OCI-LY7 (cell line): ENCODE measurements at regions not wholly inside any gene's neighbourhood (a gene's known extent, or its start where the extent isn't known, plus 50 kb on each side); places are given as distances from the start of the nearest gene placed in this dataset.

Experiments
- BruUV-seq: library from RNA; stranded (reverse); fragments of 400-500 nt; replicated peaks from 2 replicates; lab custom pipeline; 2021; lab: Mats Ljungman, UMichigan
- CTCF ChIA-PET: fragments of 300-600 bp; sonication (Branson Sonifier 250); formaldehyde crosslinking; loops from one replicate; lab custom pipeline; 2022; ENCODE audit warnings: antibody characterized with exemption; ENCODE audit not compliant: unreplicated experiment; lab: Charles Lee
- POLR2A ChIA-PET: fragments of 300-600 bp; sonication (Branson Sonifier 250); formaldehyde crosslinking; loops from one replicate; lab custom pipeline; 2022; ENCODE audit warnings: antibody characterized with exemption; lab: Charles Lee
- DNase-seq: peaks from one replicate; pipeline ENCODE4 v3.0.0-alpha.2; 2015; ENCODE audit warnings: low spot score
- H2AFZ ChIP-seq: fragments of 200-600 bp; sonication (generic), shearing (Covaris generic); 2 replicates; pipeline ENCODE4 v1.6.1; 2014; ENCODE audit warnings: mild to moderate bottlenecking, antibody characterized with exemption, low read length, moderate library complexity
- H3K27ac ChIP-seq: fragments of 200-600 bp; sonication (generic); 2 replicates; pipeline ENCODE4 v1.5.1; 2014; ENCODE audit warnings: mixed run types, low read depth, mild to moderate bottlenecking, moderate library complexity, low read length, inconsistent platforms; ENCODE audit not compliant: poor library complexity, severe bottlenecking
- H3K36me3 ChIP-seq: fragments of 200-600 bp; sonication (generic); 2 replicates; pipeline ENCODE4 v1.6.1; 2014; ENCODE audit warnings: mild to moderate bottlenecking, antibody characterized with exemption, low read length, moderate library complexity, mixed read lengths; ENCODE audit not compliant: insufficient read depth
- H3K4me1 ChIP-seq: fragments of 200-600 bp; sonication (generic); 2 replicates; pipeline ENCODE4 v1.5.1; 2014; ENCODE audit warnings: mild to moderate bottlenecking, low read length; ENCODE audit not compliant: insufficient read depth, poor library complexity, severe bottlenecking
- H3K4me2 ChIP-seq: fragments of 200-600 bp; sonication (generic); 2 replicates; pipeline ENCODE4 v1.6.1; 2014; ENCODE audit warnings: mild to moderate bottlenecking, low read length
- H3K4me3 ChIP-seq: fragments of 200-600 bp; sonication (generic); 2 replicates; pipeline ENCODE4 v1.5.1; 2014; ENCODE audit warnings: mild to moderate bottlenecking, low read depth, low read length; ENCODE audit not compliant: poor library complexity, severe bottlenecking
- H3K79me2 ChIP-seq: fragments of 200-600 bp; sonication (generic); 2 replicates; pipeline ENCODE4 v1.6.1; 2016; ENCODE audit warnings: low read depth, mild to moderate bottlenecking, low read length, moderate library complexity, mixed read lengths; ENCODE audit not compliant: insufficient read depth
- H3K9me2 ChIP-seq: fragments of 200-600 bp; sonication (generic); 2 replicates; pipeline ENCODE4 v1.6.1; 2016; ENCODE audit warnings: mild to moderate bottlenecking, low read length, mixed read lengths; ENCODE audit not compliant: insufficient read depth
- H3K9me3 ChIP-seq: fragments of 200-600 bp; sonication (generic); 2 replicates; pipeline ENCODE4 v1.6.1; 2014; ENCODE audit warnings: mild to moderate bottlenecking, mixed run types, low read length, mixed read lengths
- H4K20me1 ChIP-seq: fragments of 200-600 bp; sonication (generic); 2 replicates; pipeline ENCODE4 v1.6.1; 2014; ENCODE audit warnings: mild to moderate bottlenecking, antibody characterized with exemption, low read length, moderate library complexity, mixed read lengths; ENCODE audit not compliant: insufficient read depth
- CTCF ChIP-seq: fragments of 200-600 bp; sonication (generic); conservative IDR thresholded peaks from 2 replicates; pipeline ENCODE4 v1.5.1; 2014; ENCODE audit warnings: mild to moderate bottlenecking, antibody characterized with exemption, low read length, moderate library complexity, mixed read lengths
- EZH2phosphoT487 ChIP-seq: fragments of 200-600 bp; sonication (generic); IDR thresholded peaks from 2 replicates; pipeline ENCODE4 v1.6.1; 2018; ENCODE audit warnings: low read depth, borderline replicate concordance, mild to moderate bottlenecking, mixed run types, antibody characterized with exemption, low read length, moderate library complexity, mixed read lengths
- intact Hi-C: fragments of 100-400 bp; cut with micrococcal nuclease; formaldehyde crosslinking; loops from one replicate; pipeline ENCODE4 v1.10.0; 2022; ENCODE audit not compliant: unreplicated experiment

GRCh38 chr6:164692772-164693510 lies 616.5 kb downstream of the C6orf118 start:
- Histone ChIP-seq H3K9me2 (no peaks in the 10 kb centered on the region), H3K79me2 (no peaks in the 10 kb centered on the region), H3K9me3 (no peaks in the 10 kb centered on the region), H3K4me1 (no peaks in the 10 kb centered on the region), H3K36me3 (no peaks in the 10 kb centered on the region), H3K4me2 (no peak overlapping the region), H3K27ac (no peak overlapping the region), H4K20me1 (no peaks in the 10 kb centered on the region), H3K4me3 (no peak overlapping the region), H2AFZ (no peak overlapping the region)
- no TSS peak for BruUV-seq
- CTCF ChIA-PET = no interaction called here
- POLR2A ChIA-PET = interaction anchor here (0.6 kb wide), 1 partner anchor 28 kb away, joined by 3 read pairs; no protein-coding TSS in a partner anchor
- intact Hi-C loops = no loop called here
- DNase-seq = no peak
- TF ChIP-seq CTCF = no peak
- TF ChIP-seq EZH2phosphoT487 = no peak

GRCh38 chr6:164690702-164691500 lies 618.5 kb downstream of the C6orf118 start:
- Histone ChIP-seq H3K36me3 (no peaks in the 10 kb centered on the region), H3K4me1 (no peaks in the 10 kb centered on the region), H3K4me3 (no peak overlapping the region), H3K27ac (no peak overlapping the region), H3K79me2 (no peaks in the 10 kb centered on the region), H3K9me3 (no peaks in the 10 kb centered on the region), H4K20me1 (no peaks in the 10 kb centered on the region), H3K9me2 (no peaks in the 10 kb centered on the region), H3K4me2 (no peak overlapping the region), H2AFZ (no peak overlapping the region)
- BruUV-seq = no TSS peak
- no peak for TF ChIP-seq EZH2phosphoT487
- TF ChIP-seq CTCF = no peak
- intact Hi-C loops = no loop called here
- CTCF ChIA-PET = no interaction called here
- POLR2A ChIA-PET = no interaction called here
- no peak for DNase-seq
